Osteoblast (primary cell): ENCODE measurements at regions not wholly inside any gene's neighbourhood (a gene's known extent, or its start where the extent isn't known, plus 50 kb on each side); places are given as distances from the start of the nearest gene placed in this dataset.
"Not testable (repeated sequence)": the region's sequence is repeated elsewhere in the genome, so short reads cannot be mapped to it uniquely, and the experiment has no call there.

Source experiments
- DNase-seq: peaks from one replicate; pipeline ENCODE4 v3.0.0; 2011; ENCODE audit warnings: low spot score, mixed read lengths; ENCODE audit not compliant: insufficient read length; ENCODE audit errors: missing footprints
- H2AFZ ChIP-seq: 2 replicates; pipeline ENCODE4 v1.6.0; 2011; ENCODE audit warnings: mild to moderate bottlenecking, low read length
- H3K27ac ChIP-seq: 2 replicates; pipeline ENCODE4 v1.5.1; 2011; ENCODE audit warnings: mild to moderate bottlenecking, low read depth, low read length, moderate library complexity
- H3K27me3 ChIP-seq: 2 replicates; pipeline ENCODE4 v1.6.0; 2012; ENCODE audit warnings: mild to moderate bottlenecking, control low read depth, inconsistent platforms, low read length, moderate library complexity; ENCODE audit not compliant: insufficient read depth
- H3K36me3 ChIP-seq: 2 replicates; pipeline ENCODE4 v1.5.1; 2011; ENCODE audit warnings: mild to moderate bottlenecking, low read length, control low read depth, moderate library complexity; ENCODE audit not compliant: insufficient read depth
- H3K4me1 ChIP-seq: 2 replicates; pipeline ENCODE4 v1.5.1; 2011; ENCODE audit warnings: mild to moderate bottlenecking, low read length, control low read depth, moderate library complexity; ENCODE audit not compliant: insufficient read depth
- H3K4me2 ChIP-seq: 2 replicates; pipeline ENCODE4 v1.6.0; 2011; ENCODE audit warnings: mild to moderate bottlenecking, low read length; ENCODE audit not compliant: insufficient read depth
- H3K4me3 ChIP-seq: fragments of 200-600 bp; sonication (generic); 3 replicates; pipeline ENCODE4 v1.5.1; 2012; ENCODE audit warnings: mild to moderate bottlenecking, low read length, inconsistent platforms; ENCODE audit not compliant: insufficient read depth
- H3K79me2 ChIP-seq: 2 replicates; pipeline ENCODE4 v1.6.0; 2012; ENCODE audit warnings: mild to moderate bottlenecking, low read length, control low read depth, inconsistent platforms; ENCODE audit not compliant: insufficient read depth
- H3K9me3 ChIP-seq: 2 replicates; pipeline ENCODE4 v1.5.1; 2011; ENCODE audit warnings: low read depth, low read length, control low read depth
- H4K20me1 ChIP-seq: 2 replicates; pipeline ENCODE4 v1.6.0; 2012; ENCODE audit warnings: mild to moderate bottlenecking, low read length, control low read depth; ENCODE audit not compliant: insufficient read depth
- CTCF ChIP-seq: IDR thresholded peaks from 2 replicates; pipeline ENCODE4 v1.5.1; 2011; ENCODE audit warnings: mild to moderate bottlenecking, low read depth, low read length, moderate library complexity; ENCODE audit errors: extremely low read depth

GRCh38 chr4:84146300-84146959 lies 352.7 kb downstream of the NKX6-1 start:
- H3K4me1 ChIP-seq = no peaks in the 10 kb centered on the region
- H3K27ac ChIP-seq = no peak overlapping the region
- H3K27me3 ChIP-seq = no peaks in the 10 kb centered on the region
- DNase-seq = no peak
- H3K79me2 ChIP-seq = no peaks in the 10 kb centered on the region
- no peaks in the 10 kb centered on the region for H4K20me1 ChIP-seq
- no peaks in the 10 kb centered on the region for H3K36me3 ChIP-seq
- no peak overlapping the region for H3K4me3 ChIP-seq
- no peak overlapping the region for H2AFZ ChIP-seq
- TF ChIP-seq CTCF = no peak
- H3K9me3 ChIP-seq = no peaks in the 10 kb centered on the region
- no peak overlapping the region for H3K4me2 ChIP-seq

GRCh38 chr4:84145176-84145575 lies 353.9 kb downstream of the NKX6-1 start:
- Histone ChIP-seq H3K4me2 (no peak overlapping the region), H4K20me1 (no peaks in the 10 kb centered on the region), H3K79me2 (no peaks in the 10 kb centered on the region), H2AFZ (no peak overlapping the region), H3K27me3 (no peaks in the 10 kb centered on the region), H3K36me3 (no peaks in the 10 kb centered on the region), H3K4me1 (no peaks in the 10 kb centered on the region), H3K27ac (no peak overlapping the region), H3K9me3 (no peaks in the 10 kb centered on the region), H3K4me3 (no peak overlapping the region)
- TF ChIP-seq CTCF = no peak
- no peak for DNase-seq

- H3K36me3 ChIP-seq, H3K4me2 ChIP-seq, DNase-seq: not testable (repeated sequence)
Measured at GRCh38 chr4:84126911-84127310, 372.2 kb downstream of the NKX6-1 start.

GRCh38 chr4:84126061-84126787 lies 372.9 kb downstream of the NKX6-1 start:
- Histone ChIP-seq H3K9me3 (no peaks in the 10 kb centered on the region), H3K79me2 (no peaks in the 10 kb centered on the region), H3K4me1 (no peaks in the 10 kb centered on the region), H3K27ac (no peak overlapping the region), H3K36me3 (no peaks in the 10 kb centered on the region), H3K4me3 (no peak overlapping the region), H3K27me3 (no peaks in the 10 kb centered on the region), H2AFZ (no peak overlapping the region), H4K20me1 (no peaks in the 10 kb centered on the region), H3K4me2 (no peak overlapping the region)
- TF ChIP-seq CTCF = no peak
- DNase-seq = peak; percentile 3

More at GRCh38 chr4:84126911-84127310, 372.2 kb downstream of the NKX6-1 start:
- not testable (repeated sequence) for H3K4me1 ChIP-seq, H3K27me3 ChIP-seq, H3K27ac ChIP-seq, H3K79me2 ChIP-seq, H2AFZ ChIP-seq, H3K4me3 ChIP-seq, H3K9me3 ChIP-seq, H4K20me1 ChIP-seq
